Duodenal mucosa (tissue), 2 donors: ENCODE measurements at regions not wholly inside any gene's neighbourhood (a gene's known extent, or its start where the extent isn't known, plus 50 kb on each side); places are given as distances from the start of the nearest gene placed in this dataset.

Source experiments
- H3K27ac ChIP-seq: one replicate; pipeline ENCODE4 v1.7.0; 2013; ENCODE audit warnings: low read depth, low read length
- H3K27me3 ChIP-seq, 2 donors: one replicate each; pipeline ENCODE4 v1.7.0; 2013; ENCODE audit warnings: low read length in 2 of 2, control low read depth in 1 of 2; ENCODE audit not compliant: insufficient read depth in 2 of 2, control insufficient read depth in 1 of 2
- H3K36me3 ChIP-seq, 2 donors: one replicate each; pipeline ENCODE4 v1.7.0; 2013; ENCODE audit warnings: low read length in 2 of 2, control low read depth in 1 of 2; ENCODE audit not compliant: insufficient read depth in 2 of 2, control insufficient read depth in 1 of 2
- H3K4me1 ChIP-seq, 2 donors: one replicate each; pipeline ENCODE4 v1.7.0; 2013; ENCODE audit warnings: low read length in 2 of 2, control low read depth in 1 of 2; ENCODE audit not compliant: insufficient read depth in 2 of 2, control insufficient read depth in 1 of 2
- H3K4me3 ChIP-seq, 2 donors: one replicate each; pipeline ENCODE4 v1.7.0; 2013; ENCODE audit warnings: low read length in 2 of 2, low read depth in 1 of 2
- H3K9ac ChIP-seq, 2 donors: one replicate each; pipeline ENCODE4 v1.7.0; 2013; ENCODE audit warnings: low read length in 2 of 2, low read depth in 1 of 2
- H3K9me3 ChIP-seq, 2 donors: one replicate each; pipeline ENCODE4 v1.7.0; 2013; ENCODE audit warnings: low read length in 2 of 2, control low read depth in 1 of 2; ENCODE audit not compliant: control insufficient read depth in 1 of 2

DNA sequence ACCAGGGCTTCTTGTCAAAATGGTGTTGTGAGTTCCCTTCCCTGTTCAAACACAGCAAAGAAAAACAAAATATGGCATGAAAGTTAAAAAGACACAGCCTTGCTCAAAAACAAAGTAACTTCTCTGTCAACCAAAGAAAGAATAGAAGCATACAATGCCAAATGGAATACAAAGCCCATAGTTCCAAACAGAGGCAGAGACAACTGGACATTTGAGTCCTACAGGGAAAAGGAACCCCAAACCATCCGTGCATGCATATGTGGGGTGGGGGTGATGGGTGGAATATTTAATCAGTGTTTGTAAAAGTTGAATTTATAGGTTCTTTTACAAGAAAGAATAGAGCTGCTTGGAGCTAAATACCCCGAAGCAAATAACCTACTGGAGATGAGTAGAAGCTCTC is 218.7 kb downstream of the FAM76B start:
- Histone ChIP-seq H3K27me3 (no peaks in the 10 kb centered on the region), H3K36me3 (no peaks in the 10 kb centered on the region), H3K9ac (no peak overlapping the region), H3K9me3 (no peaks in the 10 kb centered on the region), H3K4me3 (no peak overlapping the region), H3K27ac (no peak overlapping the region), H3K4me1 (no peaks in the 10 kb centered on the region)

DNA sequence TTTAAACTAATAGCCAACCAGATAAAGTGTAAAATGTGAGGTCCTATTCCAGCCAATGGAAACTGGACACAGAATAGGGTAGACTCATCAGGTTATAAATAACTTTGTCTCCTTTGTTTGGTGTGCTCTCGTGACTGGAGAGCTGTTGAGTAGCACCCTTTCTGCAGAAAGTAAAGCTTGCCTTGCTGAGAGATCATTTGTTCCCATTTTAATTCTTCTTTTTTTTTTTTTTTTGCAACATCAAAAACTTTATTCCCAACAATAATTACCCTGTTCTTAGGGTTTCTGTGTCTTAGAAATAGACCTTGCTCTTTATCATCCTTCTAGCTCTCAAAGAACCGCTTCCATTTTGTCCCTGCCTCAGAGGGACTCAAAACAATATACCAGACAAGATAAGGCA is 220.4 kb downstream of the FAM76B start:
- H3K4me1 ChIP-seq: no peaks in the 10 kb centered on the region
- H3K27me3 ChIP-seq: no peaks in the 10 kb centered on the region
- no peak overlapping the region for H3K27ac ChIP-seq
- no peaks in the 10 kb centered on the region for H3K9me3 ChIP-seq
- no peaks in the 10 kb centered on the region for H3K36me3 ChIP-seq
- H3K9ac ChIP-seq: no peak overlapping the region
- no peak overlapping the region for H3K4me3 ChIP-seq

DNA sequence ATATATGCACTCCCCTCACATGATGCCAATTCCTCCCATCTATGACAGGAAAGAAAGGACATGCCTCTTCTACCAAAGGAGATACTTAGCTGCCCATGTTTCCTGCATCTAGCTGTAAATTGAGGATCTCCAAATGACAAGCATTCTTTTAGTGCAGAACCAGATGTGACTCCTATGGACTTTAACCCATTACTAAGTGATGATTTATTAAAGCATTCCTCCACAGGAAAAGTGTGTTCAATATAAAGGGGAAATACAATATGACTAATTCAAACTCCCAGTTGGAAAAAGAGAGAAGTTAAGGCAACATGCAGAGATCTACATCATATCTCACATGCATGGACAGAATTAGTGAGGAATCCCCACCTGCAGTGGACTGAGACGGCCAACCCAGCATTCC is 221.3 kb downstream of the FAM76B start:
- Histone ChIP-seq H3K27me3 (no peaks in the 10 kb centered on the region), H3K9me3 (no peaks in the 10 kb centered on the region), H3K4me1 (no peaks in the 10 kb centered on the region), H3K36me3 (no peaks in the 10 kb centered on the region), H3K4me3 (no peak overlapping the region), H3K9ac (no peak overlapping the region), H3K27ac (no peak overlapping the region)

DNA sequence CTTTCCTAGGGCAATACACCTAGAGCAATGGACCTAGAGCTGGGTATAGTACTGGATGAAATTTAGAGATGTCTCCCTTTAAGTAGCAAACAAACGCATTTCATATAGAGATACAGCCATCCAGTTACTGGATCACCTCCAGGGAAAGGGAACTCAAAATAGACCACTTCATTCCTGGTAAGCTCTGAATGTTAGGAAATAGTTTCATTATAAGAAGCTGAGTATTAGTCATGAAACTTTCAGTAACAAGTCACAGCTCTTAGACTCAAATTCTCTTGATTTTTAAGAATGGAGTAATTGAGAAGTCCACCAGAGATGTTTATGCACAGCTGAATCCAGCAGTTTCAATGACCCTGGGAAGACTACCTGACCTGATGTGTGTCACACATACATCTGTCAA is 221.9 kb downstream of the FAM76B start:
- H3K4me1 ChIP-seq: no peaks in the 10 kb centered on the region
- H3K27ac ChIP-seq: no peak overlapping the region
- H3K4me3 ChIP-seq: no peak overlapping the region
- H3K27me3 ChIP-seq: no peaks in the 10 kb centered on the region
- H3K9ac ChIP-seq: no peak overlapping the region
- H3K9me3 ChIP-seq: no peaks in the 10 kb centered on the region
- no peaks in the 10 kb centered on the region for H3K36me3 ChIP-seq

DNA sequence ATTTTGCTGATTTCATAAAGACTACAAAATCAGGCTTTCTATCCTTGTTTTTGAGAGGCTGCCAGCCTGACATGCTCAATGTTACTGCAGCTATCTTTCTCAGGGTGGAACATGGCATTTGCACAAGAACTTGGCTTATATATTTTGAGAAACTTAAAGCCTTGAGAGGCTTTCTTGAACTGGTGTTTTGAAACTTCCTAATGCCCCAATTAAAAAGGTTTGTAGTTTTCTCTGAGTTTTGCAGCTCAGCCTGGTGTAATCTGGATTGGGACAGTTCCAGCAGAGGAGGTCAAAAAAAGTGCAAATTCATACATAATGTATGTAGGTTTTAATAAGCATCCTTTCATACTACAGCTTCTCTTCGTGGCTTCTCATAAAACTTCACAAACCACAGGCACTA is 223.4 kb downstream of the FAM76B start:
- Histone ChIP-seq H3K4me3 (no peak overlapping the region), H3K4me1 (no peaks in the 10 kb centered on the region), H3K27ac (no peak overlapping the region), H3K9ac (no peak overlapping the region), H3K27me3 (no peaks in the 10 kb centered on the region), H3K9me3 (no peaks in the 10 kb centered on the region), H3K36me3 (no peaks in the 10 kb centered on the region)

DNA sequence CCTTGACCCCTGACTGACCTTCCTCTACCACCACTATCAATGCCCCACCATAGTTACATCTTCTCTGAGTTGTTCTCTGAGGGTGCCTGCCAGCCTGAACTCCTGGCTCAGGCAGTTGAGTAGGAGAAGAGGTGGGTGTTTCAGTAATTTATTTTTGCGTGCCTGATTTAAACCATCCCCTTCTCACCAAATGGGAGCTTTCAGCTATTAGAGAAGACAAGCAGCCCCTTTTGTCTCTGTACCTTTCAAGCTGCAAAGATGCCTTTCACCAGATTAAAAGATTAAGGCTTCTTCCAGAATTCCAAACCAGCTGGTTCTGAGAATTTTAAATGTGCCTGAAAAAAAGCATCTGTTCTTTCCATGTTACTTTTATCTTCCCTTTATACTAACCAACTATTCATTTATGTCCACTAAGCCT is 223.8 kb downstream of the FAM76B start:
- Histone ChIP-seq H3K9ac (no peak overlapping the region), H3K36me3 (no peaks in the 10 kb centered on the region), H3K9me3 (no peaks in the 10 kb centered on the region), H3K4me3 (no peak overlapping the region), H3K27me3 (no peaks in the 10 kb centered on the region), H3K4me1 (no peaks in the 10 kb centered on the region), H3K27ac (no peak overlapping the region)

DNA sequence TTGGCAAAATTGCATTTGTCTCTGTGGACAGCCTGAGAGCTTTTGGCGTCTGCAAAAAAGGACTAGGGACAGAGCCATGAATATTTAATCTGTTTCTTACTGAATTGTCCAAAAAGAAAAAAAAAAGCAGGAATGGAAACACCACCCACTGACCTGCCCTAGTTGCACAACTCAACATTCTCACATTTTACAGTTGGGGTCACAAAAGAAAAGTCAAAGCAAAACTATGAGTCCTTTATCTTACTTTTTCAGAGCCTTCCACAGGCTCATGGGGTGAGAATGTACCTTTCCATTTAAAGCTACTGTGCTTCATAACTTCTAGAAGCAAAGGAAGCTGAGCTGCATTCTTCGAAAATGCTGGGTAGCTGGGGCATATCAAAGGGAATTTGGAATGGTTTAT is 225.7 kb downstream of the FAM76B start:
- no peak overlapping the region for H3K27ac ChIP-seq
- no peaks in the 10 kb centered on the region for H3K9me3 ChIP-seq

DNA sequence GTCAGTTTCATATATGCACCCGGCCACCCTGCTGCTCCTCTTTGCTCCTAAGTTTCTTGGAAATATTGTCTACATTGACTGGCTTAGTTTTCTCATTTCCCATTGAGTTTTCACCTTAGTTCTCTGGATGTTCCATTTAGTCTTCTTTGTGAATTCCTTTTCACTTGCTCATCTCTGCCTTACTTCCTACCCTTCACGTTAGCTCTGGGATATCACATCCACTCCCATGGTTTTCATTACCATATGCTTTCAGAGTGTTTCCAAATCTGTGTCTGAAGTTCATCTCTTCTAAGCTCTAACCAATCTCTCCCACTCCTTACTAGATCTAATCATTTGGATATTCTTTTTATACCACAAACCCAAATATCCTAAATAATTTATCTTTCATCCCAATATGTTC is 226.4 kb downstream of the FAM76B start:
- Histone ChIP-seq H3K9ac (no peak overlapping the region), H3K4me3 (no peak overlapping the region), H3K27ac (no peak overlapping the region), H3K27me3 (no peaks in the 10 kb centered on the region), H3K4me1 (no peaks in the 10 kb centered on the region), H3K9me3 (no peaks in the 10 kb centered on the region), H3K36me3 (no peaks in the 10 kb centered on the region)

More for the DNA sequence above, 225.7 kb downstream of the FAM76B start:
- Histone ChIP-seq H3K4me1 (no peaks in the 10 kb centered on the region), H3K9ac (no peak overlapping the region), H3K36me3 (no peaks in the 10 kb centered on the region), H3K4me3 (no peak overlapping the region), H3K27me3 (no peaks in the 10 kb centered on the region)

DNA sequence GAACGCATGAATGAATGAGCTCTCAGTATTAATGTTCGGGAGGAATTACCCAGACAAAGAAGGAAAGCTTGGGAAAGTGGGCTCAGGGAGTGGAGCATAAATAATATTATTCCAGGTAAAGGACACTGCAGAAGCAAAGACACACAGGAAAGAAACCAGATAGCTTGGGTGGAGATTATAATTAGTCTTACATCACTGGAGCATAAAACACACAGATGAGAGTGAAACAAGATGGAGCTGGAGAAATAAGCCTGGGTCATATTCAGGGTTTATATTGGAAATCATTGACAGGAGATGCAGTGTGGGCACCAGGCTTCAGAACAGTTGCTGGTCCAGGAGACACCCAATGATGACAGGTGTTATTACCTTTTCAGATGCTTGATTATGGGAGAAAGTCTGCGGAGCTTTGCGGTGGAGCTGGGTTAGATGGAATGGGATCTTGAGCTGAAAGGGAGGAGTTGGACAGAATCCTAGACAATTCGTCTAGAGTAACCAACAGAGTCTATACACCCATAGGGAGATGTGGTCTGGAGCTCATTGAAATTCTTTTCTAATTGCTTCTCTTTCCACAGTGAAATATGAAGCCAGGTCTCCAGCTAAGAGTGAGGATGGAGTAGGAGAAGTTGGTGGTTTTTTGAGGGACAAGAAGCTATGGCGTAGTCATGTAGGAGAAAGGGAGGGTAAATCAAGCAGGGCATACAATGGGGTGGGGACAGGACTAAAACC is 227.2 kb downstream of the FAM76B start:
- no peaks in the 10 kb centered on the region for H3K4me1 ChIP-seq
- no peak overlapping the region for H3K27ac ChIP-seq
- no peaks in the 10 kb centered on the region for H3K36me3 ChIP-seq
- no peaks in the 10 kb centered on the region for H3K27me3 ChIP-seq
- H3K9me3 ChIP-seq: no peaks in the 10 kb centered on the region
- H3K9ac ChIP-seq: no peak overlapping the region
- no peak overlapping the region for H3K4me3 ChIP-seq

DNA sequence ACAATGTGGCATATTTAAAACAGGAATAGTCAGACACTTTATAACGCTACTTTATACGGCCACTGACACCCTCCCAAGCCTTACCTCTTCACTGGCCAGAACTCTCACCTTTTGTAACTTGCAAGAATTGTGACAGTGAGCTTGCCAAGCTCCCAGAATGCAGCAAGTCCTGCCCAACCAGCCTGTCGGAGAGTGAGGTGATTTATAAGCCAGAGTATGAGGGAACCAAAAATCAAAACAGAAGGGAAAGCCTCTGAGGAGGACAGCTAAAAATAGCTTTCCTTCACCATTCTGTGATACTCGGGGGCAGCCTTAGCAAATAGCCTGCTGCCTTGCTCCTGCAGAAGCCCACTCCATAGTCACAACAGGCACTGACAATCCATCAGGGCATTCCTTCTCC is 229.7 kb downstream of the FAM76B start:
- no peak overlapping the region for H3K27ac ChIP-seq
- no peaks in the 10 kb centered on the region for H3K9me3 ChIP-seq
- H3K4me3 ChIP-seq: no peak overlapping the region
- no peaks in the 10 kb centered on the region for H3K27me3 ChIP-seq
- H3K9ac ChIP-seq: no peak overlapping the region
- no peaks in the 10 kb centered on the region for H3K36me3 ChIP-seq
- H3K4me1 ChIP-seq: no peaks in the 10 kb centered on the region

DNA sequence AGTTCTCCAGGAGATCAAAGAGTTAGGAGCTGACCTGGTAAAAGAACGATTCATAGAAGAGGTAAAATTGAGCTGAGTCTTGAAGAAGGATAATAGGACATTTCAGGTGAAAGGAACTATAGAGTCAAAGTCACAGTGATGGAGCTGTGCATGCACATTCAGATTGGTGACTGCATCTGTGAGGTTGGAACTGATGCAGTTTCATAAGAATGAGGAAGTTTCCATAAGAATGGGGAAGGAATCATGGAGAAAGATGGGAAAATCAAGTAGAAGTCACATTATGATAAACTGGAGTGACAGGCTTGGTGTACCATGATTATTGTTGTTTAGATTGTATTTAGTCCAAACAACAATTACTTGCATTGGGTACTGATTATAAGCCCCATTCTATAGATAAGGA is 232.2 kb downstream of the FAM76B start:
- no peaks in the 10 kb centered on the region for H3K4me1 ChIP-seq
- H3K27me3 ChIP-seq: no peaks in the 10 kb centered on the region
- no peak overlapping the region for H3K27ac ChIP-seq
- no peak overlapping the region for H3K9ac ChIP-seq
- H3K4me3 ChIP-seq: no peak overlapping the region
- H3K9me3 ChIP-seq: no peaks in the 10 kb centered on the region
- H3K36me3 ChIP-seq: no peaks in the 10 kb centered on the region
